ENCODE measurements at regions not wholly inside any gene's neighbourhood (a gene's known extent, or its start where the extent isn't known, plus 50 kb on each side); places are given as distances from the start of the nearest gene placed in this dataset.

DNA sequence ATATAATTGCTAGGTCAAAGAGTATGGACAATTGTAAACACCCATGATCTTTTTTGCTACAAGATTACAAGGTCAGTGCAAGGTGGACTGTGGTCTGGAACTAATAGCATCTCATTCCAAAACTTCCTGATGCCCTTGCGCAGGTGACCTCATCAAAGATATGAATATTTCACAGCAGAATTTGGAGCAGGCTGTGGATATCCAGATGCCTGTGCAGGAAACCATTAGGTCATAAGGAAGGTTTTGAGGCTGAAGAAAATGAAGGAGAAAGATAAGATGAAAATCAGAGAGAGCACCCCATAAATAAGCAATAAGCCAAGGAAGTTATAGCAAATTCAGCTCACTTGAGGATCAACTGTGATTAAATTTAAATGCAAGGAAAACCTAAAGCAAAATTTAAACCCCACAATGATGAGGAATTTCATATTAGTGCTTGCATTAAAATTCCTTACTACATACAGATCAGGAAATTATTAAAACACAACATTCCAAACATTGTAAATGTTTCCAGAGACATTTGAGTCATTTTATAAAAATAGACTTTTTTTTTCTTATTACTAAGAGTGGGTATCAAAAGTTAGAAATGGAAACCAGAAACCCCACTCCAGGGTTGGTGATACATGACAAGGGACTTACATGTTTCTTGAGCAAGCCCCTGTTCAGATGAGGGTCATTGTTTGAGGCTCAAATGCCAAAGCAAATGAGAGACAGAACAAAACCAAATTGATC, 100.7 kb upstream of the FAM9C start:
- DNase-seq = no peak

- no peak for DNase-seq
These were observed 98.5 kb upstream of the FAM9C start for GRCh38 chrX:13142891-13143290.

- no peak for DNase-seq
These were observed 95.6 kb upstream of the FAM9C start for GRCh38 chrX:13140007-13140406.

DNA sequence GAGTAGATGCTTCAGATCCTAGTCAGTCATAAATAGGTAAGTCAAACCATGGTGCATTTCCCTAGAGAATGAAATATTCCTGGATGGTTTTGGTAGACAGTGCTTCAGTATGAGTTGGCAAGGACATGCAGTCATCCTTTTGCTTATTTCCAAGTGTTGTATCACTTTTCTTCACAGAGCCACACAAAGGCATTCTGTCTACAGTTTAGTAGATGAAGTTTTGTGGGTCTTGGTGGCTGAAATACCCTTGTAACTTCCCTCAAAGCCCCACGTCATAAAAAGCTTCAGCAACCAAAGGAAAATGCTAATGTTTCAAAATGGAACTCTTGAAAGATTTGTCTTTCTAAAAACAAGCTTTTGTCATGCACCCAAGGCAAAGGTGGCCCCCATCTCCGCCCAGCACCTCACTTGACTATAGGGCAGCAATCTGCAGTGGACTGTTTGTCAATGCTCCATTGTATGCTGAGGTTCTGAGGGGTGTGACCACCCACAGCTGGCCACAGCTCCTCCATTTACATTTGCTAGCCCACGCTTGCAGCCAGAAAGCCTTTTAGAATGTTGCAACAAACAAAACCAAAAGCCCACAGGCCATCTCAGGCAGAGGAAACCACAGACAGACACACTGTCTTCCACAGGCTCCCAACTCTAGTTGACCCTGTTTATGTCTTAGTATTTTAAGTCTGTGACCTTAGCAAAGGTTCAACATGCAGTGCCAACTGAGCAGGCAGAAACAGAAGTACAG, 87.1 kb upstream of the FAM9C start:
- DNase-seq = no peak

GRCh38 chrX:13130816-13131215, 86.4 kb upstream of the FAM9C start:
- no peak for DNase-seq

DNA sequence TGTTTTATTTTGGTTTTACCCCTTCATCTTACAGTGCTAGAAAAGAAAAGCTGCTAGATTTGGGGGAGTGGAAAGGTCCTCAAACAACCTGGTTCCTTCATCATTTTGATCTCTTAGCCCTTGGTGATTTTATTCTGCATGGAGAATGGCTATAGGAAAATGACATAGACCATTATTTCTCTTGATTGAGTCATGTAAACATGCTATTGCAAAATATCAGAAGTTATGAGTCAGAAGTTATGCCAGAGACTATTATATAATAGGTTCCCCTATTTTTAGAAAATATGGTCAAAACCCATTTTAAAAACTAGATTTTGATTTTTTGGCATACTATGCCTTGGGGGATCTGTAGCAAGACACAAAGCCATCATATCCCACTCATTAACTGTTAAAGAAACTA, 83.7 kb upstream of the FAM9C start:
- DNase-seq = no peak

- no peak for DNase-seq
These were observed 82.4 kb upstream of the FAM9C start for GRCh38 chrX:13126775-13127174.

GRCh38 chrX:13125188-13125587, 80.8 kb upstream of the FAM9C start:
- no peak for DNase-seq

DNA sequence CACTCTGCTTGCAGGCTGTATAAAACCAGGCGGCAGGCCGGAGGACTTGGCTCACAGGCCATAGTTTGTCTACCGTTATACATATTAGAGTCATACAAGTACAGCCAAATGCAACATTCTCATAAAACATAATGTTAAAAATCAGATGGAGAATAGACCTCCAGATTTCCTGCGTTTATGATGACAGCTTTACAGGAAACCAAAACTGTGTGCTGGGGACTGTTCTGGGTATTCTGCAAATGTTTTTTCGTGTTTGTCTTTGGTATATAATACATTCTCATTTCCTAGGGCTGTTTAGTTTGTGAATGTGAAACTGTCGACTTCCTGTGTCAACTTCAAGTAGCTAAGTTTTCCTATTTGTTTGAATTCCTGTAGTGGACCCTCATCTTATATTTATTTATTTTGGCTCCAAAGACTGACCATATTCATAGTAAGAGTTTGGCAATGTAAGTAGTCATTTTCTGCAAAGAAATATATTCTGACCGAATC, 79.5 kb upstream of the FAM9C start:
- no peak for DNase-seq

GRCh38 chrX:13123247-13123856, 78.9 kb upstream of the FAM9C start:
- no peak for DNase-seq

- no peak for DNase-seq
These were observed 76.7 kb upstream of the FAM9C start for GRCh38 chrX:13121020-13121555.

- no peak for DNase-seq
These were observed 75.6 kb upstream of the FAM9C start for GRCh38 chrX:13120017-13120416.

- no peak for DNase-seq
These were observed 75.0 kb upstream of the FAM9C start for GRCh38 chrX:13119386-13119785.

GRCh38 chrX:13115146-13115855, 70.9 kb upstream of the FAM9C start:
- no peak for DNase-seq

DNA sequence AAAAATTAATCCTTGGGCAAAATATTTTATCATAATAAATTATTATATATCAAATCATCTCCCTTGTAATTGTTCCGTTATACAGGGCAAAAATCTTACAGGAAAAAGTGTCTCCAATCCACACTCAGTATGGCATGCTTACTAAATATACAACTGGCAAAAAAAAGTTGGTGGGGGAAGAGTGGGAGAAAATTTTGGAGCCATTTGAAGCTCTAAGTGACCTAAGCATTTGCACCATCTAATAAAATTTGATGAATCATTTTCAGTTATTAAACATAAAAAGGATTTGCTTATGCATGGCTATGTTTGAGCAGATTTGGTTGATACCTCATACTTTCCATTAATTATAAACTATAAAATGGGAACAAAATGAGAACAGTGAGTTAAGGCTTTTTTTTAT, 68.1 kb upstream of the FAM9C start:
- DNase-seq = no peak

- DNase-seq = no peak
These were observed 66.3 kb upstream of the FAM9C start for GRCh38 chrX:13110433-13111324.

GRCh38 chrX:13109817-13110216, 65.4 kb upstream of the FAM9C start:
- no peak for DNase-seq

GRCh38 chrX:13103914-13104274, 59.5 kb upstream of the FAM9C start:
- DNase-seq = no peak

- DNase-seq = no peak
These were observed 58.9 kb upstream of the FAM9C start for GRCh38 chrX:13103188-13103913.

DNA sequence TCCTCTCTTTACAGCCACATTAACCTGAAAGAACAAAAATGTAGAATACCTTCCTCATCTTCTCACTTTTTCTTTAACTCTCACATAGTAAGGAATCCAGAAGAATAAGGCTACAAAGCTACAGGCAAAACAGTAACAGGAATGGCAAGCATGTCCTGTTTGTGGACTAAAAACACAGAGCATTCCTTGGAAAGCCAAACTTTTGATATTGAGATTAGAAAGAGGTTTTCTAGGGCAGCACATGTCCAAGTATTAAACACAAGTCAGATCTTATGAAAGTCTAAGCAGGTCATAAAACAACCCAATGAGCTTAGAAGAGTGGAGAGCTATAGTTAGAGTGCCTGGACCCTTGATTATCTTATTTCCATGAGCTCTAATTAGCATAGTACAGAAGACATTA, 58.2 kb upstream of the FAM9C start:
- no peak for DNase-seq

DNA sequence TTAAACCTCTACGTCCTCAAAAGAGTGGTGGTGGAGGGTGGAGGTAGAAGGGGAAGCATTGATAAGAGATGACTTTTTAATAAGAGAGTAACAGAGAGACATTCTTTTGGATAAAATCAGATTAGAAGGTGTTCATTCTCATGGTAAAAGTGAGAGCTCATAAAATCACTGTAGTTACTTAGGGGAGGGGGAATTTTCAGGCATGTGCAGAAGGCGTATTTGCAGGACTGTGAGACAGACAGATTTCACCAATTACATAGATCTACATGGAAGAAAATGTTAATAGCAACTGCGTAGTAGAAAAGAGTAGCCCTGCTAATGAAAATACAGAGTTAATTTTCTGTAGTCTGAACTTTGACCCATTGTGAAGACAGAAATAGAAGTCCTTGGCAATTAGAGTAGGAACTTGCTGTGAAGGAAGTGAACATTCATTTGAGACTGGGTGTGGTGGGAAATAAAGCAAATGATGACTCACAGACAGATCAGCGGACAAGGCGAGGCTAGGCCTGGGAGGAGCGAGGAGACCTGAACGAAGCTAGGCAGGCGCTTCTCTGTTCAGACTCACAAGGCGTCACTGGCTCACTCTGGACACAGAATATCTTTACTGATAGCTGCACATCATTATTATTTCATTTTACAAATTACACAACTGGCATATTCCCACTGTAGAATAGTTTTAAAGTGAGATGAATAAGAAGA, 57.2 kb upstream of the FAM9C start:
- peak; percentile 24 to 63 for DNase-seq
